ENCODE measurements at regions not wholly inside any gene's neighbourhood (a gene's known extent, or its start where the extent isn't known, plus 50 kb on each side); places are given as distances from the start of the nearest gene placed in this dataset.

DNA sequence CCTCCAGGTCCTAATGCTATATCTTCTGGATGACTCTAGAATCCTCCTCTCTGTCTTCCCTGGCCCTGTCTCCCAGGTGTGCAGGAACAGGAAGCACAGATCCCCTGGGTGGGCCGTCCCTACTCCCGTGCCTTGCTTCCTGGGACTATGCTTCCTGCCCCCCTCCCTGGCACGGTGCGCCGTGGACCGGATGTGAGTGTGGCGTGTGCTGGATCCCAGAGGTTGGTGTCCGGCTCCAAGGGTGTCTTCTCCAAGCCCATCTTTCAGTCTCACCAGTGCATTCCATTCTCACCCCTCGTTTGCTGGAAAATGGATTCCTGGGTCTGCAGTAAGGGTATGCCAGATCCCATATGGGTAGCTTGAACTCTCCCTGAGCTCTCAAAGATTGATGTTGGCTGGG is 144.4 kb upstream of the TWIST2 start:
- TF ChIP-seq, protein P1, sequence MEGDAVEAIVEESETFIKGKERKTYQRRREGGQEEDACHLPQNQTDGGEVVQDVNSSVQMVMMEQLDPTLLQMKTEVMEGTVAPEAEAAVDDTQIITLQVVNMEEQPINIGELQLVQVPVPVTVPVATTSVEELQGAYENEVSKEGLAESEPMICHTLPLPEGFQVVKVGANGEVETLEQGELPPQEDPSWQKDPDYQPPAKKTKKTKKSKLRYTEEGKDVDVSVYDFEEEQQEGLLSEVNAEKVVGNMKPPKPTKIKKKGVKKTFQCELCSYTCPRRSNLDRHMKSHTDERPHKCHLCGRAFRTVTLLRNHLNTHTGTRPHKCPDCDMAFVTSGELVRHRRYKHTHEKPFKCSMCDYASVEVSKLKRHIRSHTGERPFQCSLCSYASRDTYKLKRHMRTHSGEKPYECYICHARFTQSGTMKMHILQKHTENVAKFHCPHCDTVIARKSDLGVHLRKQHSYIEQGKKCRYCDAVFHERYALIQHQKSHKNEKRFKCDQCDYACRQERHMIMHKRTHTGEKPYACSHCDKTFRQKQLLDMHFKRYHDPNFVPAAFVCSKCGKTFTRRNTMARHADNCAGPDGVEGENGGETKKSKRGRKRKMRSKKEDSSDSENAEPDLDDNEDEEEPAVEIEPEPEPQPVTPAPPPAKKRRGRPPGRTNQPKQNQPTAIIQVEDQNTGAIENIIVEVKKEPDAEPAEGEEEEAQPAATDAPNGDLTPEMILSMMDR (IDR thresholded peaks at IDR 0.05; ENCODE audit: low read depth, low read length) = no peak
- TF ChIP-seq EZH2phosphoT487 (IDR thresholded peaks at IDR 0.05; ENCODE audit: low read depth) = no peak
